Glomerular visceral epithelial cell (primary cell): ENCODE measurements at regions not wholly inside any gene's neighbourhood (a gene's known extent, or its start where the extent isn't known, plus 50 kb on each side); places are given as distances from the start of the nearest gene placed in this dataset.

Experiments used
- DNase-seq: peaks from one replicate; pipeline ENCODE4 v3.0.0-alpha.2; 2016; ENCODE audit errors: extremely low spot score

DNA sequence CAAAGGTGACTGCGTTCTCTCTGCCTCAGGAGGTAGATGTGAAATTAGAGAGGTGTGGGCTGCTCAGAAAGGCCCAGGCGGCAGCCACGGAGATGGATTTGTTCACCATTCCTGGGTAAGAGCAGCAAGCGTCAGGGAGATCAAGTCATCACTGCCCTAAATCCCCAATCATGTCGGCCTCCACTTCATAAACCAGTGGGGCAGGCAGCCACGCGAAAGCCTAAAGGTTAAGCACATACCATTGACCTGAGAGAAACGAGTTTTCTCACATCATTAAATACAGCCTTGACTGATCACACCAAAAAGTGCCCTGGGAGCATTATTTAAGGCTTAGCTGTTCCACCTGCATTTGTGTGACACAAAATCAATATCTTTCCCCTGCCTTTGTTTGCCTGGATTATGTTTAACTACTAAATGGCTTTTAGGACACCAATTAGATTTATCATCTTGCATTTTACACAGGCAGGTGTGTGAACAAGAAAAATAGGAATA lies 50.7 kb upstream of the FOXB1 start:
- no peak for DNase-seq

- no peak for DNase-seq
Observed at GRCh38 chr15:59952960-59953359, 51.2 kb upstream of the FOXB1 start.

DNA sequence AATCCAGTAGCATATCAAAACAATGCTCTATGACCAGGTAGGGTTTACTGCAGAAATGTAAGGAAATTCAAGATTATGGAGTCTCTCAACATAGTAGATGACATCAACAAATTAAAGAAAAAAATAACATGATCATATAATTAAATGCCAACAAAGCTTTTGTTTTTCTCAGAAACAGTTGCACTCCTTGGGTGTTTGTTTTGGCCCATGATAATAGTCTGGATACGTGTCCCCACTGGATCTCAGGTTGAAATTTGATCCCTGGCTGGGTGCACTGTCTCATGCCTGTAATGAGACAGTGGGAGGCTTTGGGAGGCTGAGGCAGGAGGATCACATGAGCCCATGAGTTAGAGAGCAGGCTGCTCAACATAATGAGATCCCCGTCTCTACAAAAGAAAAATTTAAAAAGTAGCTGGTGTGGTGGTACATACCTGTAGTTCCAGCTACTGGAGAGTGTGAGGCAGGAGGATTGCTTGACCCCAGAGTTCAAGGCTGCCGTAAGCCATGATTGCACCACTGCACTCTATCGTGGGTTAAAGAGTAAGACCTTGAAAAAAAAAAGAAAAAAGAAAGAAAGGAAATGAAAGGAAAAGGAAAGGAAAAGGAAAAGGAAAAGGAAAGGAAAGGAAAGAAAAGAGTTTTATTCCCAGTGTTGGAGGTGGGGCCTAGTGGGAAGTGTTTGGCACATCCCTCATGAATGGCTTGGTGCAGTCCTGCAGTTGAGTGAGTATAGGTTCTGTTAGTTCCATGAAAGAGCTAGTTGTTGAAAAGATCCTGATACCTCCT lies 53.3 kb upstream of the FOXB1 start:
- DNase-seq, result no peak

- no peak for DNase-seq
Observed at GRCh38 chr15:59948924-59949613, 55.0 kb upstream of the FOXB1 start.

- DNase-seq, result no peak
Observed at GRCh38 chr15:59946084-59946483, 58.0 kb upstream of the FOXB1 start.

DNA sequence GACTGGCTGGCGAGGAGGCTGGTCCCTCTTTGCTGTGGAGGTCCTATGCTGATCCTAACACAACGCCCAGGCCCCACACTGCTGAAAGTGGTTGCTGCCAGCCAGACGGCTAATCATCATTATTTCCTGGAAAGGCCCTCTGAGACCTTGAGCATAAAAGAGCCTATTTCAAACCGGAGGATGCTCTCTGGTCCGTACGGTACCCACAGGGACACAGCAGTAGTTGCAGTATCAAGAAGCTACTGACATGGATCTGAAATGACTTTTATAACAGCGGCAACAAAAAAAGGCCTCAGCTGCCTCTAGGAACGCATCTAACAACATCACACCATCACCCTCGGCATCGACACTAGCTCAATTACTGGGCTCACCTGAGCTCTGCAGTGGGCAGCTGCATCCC lies 59.1 kb upstream of the FOXB1 start:
- DNase-seq, result no peak

DNA sequence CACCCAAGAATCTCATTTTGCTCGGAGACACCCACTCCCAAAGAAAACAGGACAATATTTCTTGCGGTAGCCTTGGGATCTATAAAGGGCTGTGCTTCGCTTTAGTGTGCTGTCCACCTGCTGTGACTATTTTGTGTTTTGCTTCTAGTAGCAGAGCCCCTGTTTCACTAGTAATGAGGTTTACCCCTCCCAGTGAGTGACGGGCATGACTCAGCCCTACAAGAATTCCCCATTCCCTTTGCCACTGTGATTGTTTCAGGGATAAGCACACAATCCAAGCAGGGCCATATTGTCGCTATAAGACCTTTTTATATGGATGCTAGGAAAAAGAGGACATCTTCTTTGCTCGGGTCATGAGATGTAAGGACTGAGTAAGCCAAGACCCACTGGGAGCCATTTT lies 62.5 kb upstream of the FOXB1 start:
- no peak for DNase-seq

DNA sequence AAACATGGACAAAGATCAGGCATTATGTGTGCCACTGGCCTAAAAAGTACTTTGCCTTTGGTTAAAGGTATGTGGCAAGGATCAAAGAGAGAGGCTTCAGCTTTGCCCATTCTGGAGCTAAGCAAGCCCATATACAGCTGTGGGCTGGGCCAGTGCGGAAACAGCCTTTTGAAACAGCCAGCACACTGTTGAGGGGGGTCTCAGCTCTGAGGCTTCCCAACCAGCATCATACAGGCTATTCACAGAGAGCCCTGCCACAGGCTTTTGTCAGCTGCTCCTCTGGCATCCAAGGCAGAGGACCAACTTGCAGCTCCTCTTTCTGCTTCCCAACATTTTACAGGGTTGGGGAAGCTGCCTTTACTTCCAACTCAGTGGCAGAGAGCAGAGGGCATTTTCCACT lies 63.2 kb upstream of the FOXB1 start:
- no peak for DNase-seq

GRCh38 chr15:59940456-59940855 lies 63.7 kb upstream of the FOXB1 start:
- DNase-seq, result no peak

DNA sequence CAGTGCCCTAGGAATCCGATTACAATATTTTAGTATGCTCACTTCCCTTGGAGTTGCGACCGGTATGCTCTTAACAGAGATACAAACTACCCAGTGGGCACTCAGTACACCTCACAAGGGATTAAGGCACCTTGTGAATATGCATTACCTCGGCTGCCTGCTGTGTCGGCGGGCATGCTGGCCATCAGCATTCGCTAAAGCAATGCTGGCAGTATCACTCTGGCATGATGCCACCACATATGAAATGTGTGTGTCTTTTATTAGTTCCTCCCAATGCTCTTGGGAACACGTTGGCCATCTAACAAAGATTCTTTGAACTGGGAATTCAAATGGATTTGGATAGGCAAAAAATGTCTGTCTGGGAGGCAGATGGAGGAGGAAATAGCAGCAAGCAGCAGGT lies 67.4 kb upstream of the FOXB1 start:
- no peak for DNase-seq

GRCh38 chr15:59933607-59934006 lies 70.5 kb upstream of the FOXB1 start:
- DNase-seq, result no peak

DNA sequence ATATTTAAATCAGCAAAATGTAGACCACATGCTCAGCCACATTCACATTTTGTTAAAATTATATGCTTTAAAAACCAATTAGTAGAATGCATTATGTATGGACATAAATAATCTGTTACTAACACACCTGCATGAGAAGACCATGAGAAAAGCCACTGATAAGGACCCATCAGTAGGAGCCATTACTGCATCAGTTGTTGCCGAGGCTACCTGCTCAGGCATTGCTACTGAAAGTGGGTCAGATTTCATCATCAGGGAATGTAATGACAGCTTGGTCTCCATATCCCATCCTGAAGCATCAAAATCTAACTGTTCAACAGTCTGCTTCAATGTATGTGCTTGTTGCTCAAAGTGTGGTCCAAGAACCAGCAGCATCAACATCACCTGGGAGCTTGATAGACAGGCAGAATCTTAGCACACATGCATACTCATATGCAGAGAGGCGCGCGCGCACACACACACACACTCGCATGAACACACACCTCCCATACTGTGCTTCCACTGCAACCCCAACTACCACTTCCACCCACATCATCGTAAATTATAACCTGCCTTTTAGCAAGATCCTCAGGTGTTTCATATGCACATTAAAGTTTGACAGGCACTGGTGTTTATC lies 72.4 kb upstream of the FOXB1 start:
- no peak for DNase-seq

DNA sequence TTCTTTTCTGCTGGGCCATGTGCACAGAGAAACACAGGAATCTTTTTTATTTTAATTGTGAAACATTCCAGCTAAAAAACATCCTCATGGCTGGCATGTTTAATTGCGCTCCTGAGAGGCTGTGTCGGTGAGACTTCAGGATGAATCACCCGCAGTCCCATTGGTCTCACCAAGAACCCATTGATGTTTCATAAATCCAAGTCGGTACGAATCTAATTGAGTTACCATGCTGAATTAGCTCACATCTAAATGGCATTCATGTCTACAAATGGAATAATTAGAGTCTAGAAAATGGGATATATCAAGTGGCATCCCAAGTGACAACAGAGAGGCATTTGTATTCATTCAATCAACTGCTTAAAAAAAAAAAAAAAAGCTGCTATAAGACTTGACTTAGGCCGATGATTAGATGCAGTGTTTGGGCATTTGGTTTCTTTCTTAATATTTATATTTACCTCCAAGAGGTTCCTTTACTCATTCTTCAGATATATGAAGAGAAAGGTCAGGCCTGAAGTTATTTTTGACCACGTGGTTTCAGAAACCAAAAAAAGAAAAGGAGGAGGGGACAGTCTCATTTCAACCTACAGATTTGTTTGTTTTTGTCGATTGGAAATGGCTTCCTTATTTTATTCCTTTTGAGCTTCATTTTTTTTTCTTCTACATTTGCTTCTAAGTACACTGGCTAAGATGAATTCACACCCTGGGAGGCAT lies 79.1 kb upstream of the FOXB1 start:
- DNase-seq, result no peak

DNA sequence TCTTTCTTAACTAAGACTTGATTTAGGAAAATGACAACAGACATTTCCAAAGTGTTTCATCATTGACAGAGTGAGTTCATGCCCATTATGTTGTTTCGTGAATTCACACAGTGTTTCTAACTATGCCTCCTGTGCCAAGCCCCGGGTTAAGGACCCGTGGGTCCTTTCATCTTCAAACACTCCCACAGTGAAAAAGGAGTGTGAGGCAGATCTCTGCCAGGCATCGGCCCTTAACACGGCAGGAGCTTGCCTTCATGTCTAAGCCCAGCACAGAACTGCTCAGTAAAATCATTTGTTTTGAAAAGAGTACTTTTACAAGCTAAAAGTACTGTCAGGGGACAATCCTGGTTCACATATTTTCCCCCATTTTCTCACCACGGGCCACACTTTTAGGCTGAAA lies 80.0 kb upstream of the FOXB1 start:
- no peak for DNase-seq

DNA sequence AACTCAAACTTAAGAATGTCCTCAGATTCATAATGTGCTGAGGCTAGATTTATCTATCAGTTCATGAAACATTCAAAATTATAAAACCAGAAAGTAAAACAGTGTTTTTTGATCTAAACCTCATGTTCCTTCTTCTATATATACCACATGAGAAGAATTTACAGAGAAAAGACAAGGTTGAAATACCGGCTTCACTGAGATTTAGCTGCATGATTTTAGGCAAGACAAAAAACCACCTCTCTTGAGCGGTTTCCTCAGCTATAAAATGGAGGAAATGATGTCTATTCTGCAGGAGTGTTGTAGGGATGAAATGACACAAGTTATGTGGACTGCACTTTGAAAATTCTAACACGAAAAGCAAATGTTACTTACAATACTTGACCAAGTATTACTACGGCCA lies 80.6 kb upstream of the FOXB1 start:
- DNase-seq, result no peak

DNA sequence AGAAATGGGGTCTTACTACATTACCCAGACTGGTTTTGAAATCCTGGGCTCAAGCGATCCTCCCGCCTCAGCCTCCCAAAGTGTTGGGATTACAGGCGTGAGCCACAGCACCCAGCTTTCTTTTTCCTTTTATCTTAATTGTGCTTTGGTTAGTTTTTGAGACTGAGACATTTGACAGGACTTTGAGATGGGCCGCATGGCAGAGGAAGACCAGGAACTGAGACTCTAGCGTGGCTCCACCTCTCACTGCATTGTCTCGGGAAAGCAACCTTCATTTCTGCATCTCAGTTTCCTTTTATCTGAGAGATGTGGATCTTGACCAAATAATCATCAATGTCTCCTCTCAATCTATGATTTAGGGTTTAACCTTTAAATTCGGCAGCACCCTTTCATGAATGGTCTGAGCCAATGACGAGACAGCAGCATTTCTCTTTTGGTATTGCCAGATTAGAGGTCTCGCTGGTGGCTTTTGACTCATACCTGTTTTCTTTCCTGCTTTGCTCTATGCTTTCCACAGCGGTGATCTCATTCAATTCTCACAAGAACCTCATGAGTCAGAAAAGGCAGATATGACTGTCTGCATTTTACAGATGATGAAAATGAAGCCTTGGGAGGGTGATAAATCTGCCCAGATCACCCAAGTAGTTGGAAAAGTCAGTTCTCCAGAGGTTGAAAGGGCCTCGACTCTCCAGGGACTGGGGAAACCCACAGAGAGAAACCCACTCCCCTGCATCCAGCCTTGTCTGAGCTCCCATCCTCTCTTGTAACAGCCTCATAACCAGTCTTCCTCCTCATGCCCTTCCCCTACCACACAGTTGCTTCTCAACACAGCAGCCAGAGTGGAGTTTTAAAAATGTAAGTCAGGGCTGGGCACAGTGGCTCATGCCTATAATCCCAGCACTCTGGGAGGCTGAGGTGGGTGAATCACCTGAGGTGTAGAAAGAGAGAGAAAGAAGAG lies 84.8 kb upstream of the FOXB1 start:
- peak; percentile 53 for DNase-seq

GRCh38 chr15:59917504-59918157 lies 86.5 kb upstream of the FOXB1 start:
- DNase-seq, result peak; percentile 41

GRCh38 chr15:59906046-59906445 lies 98.1 kb upstream of the FOXB1 start:
- DNase-seq, result no peak

DNA sequence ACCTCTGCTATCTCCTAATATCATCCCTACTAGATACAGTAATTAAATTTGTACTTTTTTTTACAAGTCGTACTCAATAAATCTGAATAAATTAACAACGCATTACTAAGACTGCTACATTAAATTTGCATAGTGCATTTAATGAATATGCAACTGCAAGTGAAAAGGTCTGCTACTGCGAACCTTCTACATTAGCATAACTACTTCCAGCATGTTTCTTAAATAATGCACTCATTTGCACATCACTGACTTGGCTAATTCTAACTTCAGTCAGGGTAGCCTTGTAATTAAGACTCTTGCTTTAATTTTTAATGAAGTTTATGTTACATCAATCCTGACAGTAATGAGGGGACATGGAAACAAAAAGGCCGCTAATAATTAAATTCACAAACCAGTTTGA lies 98.9 kb upstream of the FOXB1 start:
- DNase-seq, result no peak

GRCh38 chr15:59904450-59905135 lies 99.5 kb upstream of the FOXB1 start:
- DNase-seq, result no peak
